Activated CD4-positive, alpha-beta memory T cell treated with anti-CD3 and anti-CD28 coated beads for 36 hours (primary cell): ENCODE measurements at regions not wholly inside any gene's neighbourhood (a gene's known extent, or its start where the extent isn't known, plus 50 kb on each side); places are given as distances from the start of the nearest gene placed in this dataset.

ENCODE experiments used
- CTCF ChIA-PET: fragments of 350-600 bp; sonication (Branson Sonifier 250); formaldehyde crosslinking; loops from one replicate; lab custom pipeline; 2021; ENCODE audit warnings: antibody characterized with exemption, inconsistent platforms; lab: Charles Lee
- POLR2A ChIA-PET: fragments of 350-600 bp; sonication (Branson Sonifier 250); formaldehyde crosslinking; loops from one replicate; lab custom pipeline; 2021; ENCODE audit warnings: antibody characterized with exemption; lab: Charles Lee
- DNase-seq: peaks from one replicate; pipeline ENCODE4 v3.0.0-alpha.2; 2020
- H3K27ac Mint-ChIP-seq: one replicate; pipeline ENCODE4 v1.8.0; 2021; ENCODE audit warnings: mixed read lengths
- H3K27me3 Mint-ChIP-seq: one replicate; pipeline ENCODE4 v1.8.0; 2021; ENCODE audit warnings: mixed read lengths
- H3K36me3 Mint-ChIP-seq: one replicate; pipeline ENCODE4 v1.8.0; 2021; ENCODE audit warnings: mixed read lengths
- H3K4me1 Mint-ChIP-seq: one replicate; pipeline ENCODE4 v1.8.0; 2021; ENCODE audit warnings: low read depth, mixed read lengths
- H3K4me3 Mint-ChIP-seq: one replicate; pipeline ENCODE4 v1.8.0; 2021; ENCODE audit warnings: mild to moderate bottlenecking, mixed read lengths
- H3K9me3 Mint-ChIP-seq: one replicate; pipeline ENCODE4 v1.8.0; 2021; ENCODE audit warnings: mixed read lengths
- intact Hi-C: fragments of 100-400 bp; cut with micrococcal nuclease; formaldehyde crosslinking; loops from one replicate; pipeline ENCODE4 v1.15.1; 2023

DNA sequence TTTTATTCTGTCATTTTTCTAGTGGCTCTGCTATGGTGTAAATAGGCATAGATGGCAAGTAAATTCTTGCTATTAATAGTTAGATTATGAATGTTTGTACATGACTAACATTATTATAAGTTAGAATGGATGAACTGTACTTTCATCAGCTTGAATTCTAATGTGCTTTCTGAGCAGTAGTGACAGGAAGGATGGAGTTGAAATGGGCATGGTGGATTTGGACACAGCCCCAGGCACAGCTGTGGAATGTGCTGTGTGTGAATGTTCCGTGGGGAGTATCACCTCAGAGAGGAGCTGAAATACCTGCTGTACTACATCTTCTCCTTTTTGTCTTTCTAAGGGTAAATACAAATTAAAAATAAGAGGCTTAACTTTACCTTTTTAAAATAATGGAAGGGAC lies 66.8 kb downstream of the FBXO5 start:
- CTCF ChIA-PET: no interaction called here
- Mint-ChIP-seq H3K36me3 (no peaks in the 10 kb centered on the region), H3K27me3 (peaks cover 23% of the 10 kb centered on the region), H3K9me3 (peaks cover 8% of the 10 kb centered on the region), H3K4me3 (no peak overlapping the region), H3K27ac (no peak overlapping the region), H3K4me1 (no peaks in the 10 kb centered on the region)
- POLR2A ChIA-PET: no interaction called here
- intact Hi-C loops: no loop called here
- no peak for DNase-seq

DNA sequence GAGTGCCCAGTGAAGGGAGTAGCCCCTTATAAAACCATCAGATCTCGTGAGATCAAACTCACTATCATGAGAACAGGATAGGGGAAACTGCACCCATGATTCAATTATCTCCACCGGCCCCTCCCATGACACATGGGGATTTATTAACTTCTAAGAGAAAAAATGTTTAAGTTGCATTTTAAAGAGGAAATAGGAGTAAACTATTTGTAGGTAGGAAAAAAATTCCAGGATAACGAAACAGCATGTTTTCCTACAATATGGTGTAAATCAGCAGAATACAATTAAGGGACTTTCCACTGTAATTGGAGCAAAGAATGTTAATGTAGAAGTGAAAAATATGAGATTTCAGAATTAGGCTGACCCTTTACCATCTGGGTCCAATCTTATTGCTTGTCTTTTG lies 63.9 kb downstream of the FBXO5 start:
- no peak for DNase-seq
- Mint-ChIP-seq H3K4me3 (no peak overlapping the region), H3K27me3 (peaks cover 15% of the 10 kb centered on the region), H3K4me1 (no peaks in the 10 kb centered on the region), H3K36me3 (no peaks in the 10 kb centered on the region), H3K9me3 (no peaks in the 10 kb centered on the region), H3K27ac (no peak overlapping the region)
- POLR2A ChIA-PET: no interaction called here
- intact Hi-C loops: no loop called here
- CTCF ChIA-PET: no interaction called here

DNA sequence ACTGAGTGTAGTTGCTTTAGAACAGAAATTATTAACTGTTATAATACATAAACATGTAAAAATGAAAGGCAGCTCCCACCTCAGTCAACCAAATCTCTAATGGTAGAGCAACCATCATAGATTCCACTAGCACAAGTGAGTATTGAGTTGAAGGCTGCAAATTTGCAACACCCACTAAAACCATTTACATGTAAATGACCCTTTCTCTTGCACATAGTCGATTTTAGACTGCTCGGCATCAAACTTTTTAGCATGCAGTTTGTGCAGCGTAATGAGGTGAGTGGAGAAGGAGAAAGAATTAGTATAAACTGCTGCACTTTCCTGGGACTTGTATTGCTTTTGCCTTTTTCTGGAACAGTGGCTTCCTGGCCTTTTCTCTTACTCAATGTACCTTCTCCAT lies 62.8 kb downstream of the FBXO5 start:
- H3K36me3 Mint-ChIP-seq: no peaks in the 10 kb centered on the region
- H3K27ac Mint-ChIP-seq: no peak overlapping the region
- POLR2A ChIA-PET: no interaction called here
- H3K4me3 Mint-ChIP-seq: no peak overlapping the region
- CTCF ChIA-PET: no interaction called here
- intact Hi-C loops: no loop called here
- DNase-seq: no peak
- peaks cover 13% of the 10 kb centered on the region for H3K27me3 Mint-ChIP-seq
- no peaks in the 10 kb centered on the region for H3K9me3 Mint-ChIP-seq
- H3K4me1 Mint-ChIP-seq: no peaks in the 10 kb centered on the region
